Neutrophil (primary cell): ENCODE measurements at regions not wholly inside any gene's neighbourhood (a gene's known extent, or its start where the extent isn't known, plus 50 kb on each side); places are given as distances from the start of the nearest gene placed in this dataset.
"Not testable (repeated sequence)": the region's sequence is repeated elsewhere in the genome, so short reads cannot be mapped to it uniquely, and the experiment has no call there.

Experiments used
- H3K27ac ChIP-seq: fragments of 200-600 bp; sonication (generic); 2 replicates; pipeline ENCODE4 v1.5.1; 2016; ENCODE audit warnings: mild to moderate bottlenecking, moderate library complexity
- H3K27me3 ChIP-seq: fragments of 200-600 bp; sonication (generic); 2 replicates; pipeline ENCODE4 v1.6.0; 2016; ENCODE audit warnings: mild to moderate bottlenecking
- H3K36me3 ChIP-seq: fragments of 200-600 bp; sonication (generic); 2 replicates; pipeline ENCODE4 v1.5.1; 2017
- H3K4me1 ChIP-seq, 2 experiments: fragments of 200-600 bp in 1 of 2; sonication (generic) in 1 of 2; 1 replicate in 1 of 2; 2 replicates in 1 of 2; pipeline versions ENCODE4 v1.5.1 to v1.6.1; 2013 to 2016; ENCODE audit warnings: low read depth in 1 of 2, low read length in 1 of 2, mild to moderate bottlenecking in 1 of 2, moderate library complexity in 1 of 2; ENCODE audit not compliant: control insufficient read depth in 1 of 2, insufficient read depth in 1 of 2
- H3K4me3 ChIP-seq, 2 experiments: fragments of 200-600 bp in 1 of 2; sonication (generic) in 1 of 2; 1 replicate in 1 of 2; 2 replicates in 1 of 2; pipeline ENCODE4 v1.5.1; 2013 to 2016; ENCODE audit warnings: low read depth in 1 of 2, low read length in 1 of 2, mild to moderate bottlenecking in 1 of 2, moderate library complexity in 1 of 2
- H3K9me3 ChIP-seq: fragments of 200-600 bp; sonication (generic); 2 replicates; pipeline ENCODE4 v1.5.1; 2016
- CTCF ChIP-seq: fragments of 200-600 bp; sonication (generic); IDR thresholded peaks from 2 replicates; pipeline ENCODE4 v1.5.1; 2016; ENCODE audit warnings: antibody characterized with exemption

DNA sequence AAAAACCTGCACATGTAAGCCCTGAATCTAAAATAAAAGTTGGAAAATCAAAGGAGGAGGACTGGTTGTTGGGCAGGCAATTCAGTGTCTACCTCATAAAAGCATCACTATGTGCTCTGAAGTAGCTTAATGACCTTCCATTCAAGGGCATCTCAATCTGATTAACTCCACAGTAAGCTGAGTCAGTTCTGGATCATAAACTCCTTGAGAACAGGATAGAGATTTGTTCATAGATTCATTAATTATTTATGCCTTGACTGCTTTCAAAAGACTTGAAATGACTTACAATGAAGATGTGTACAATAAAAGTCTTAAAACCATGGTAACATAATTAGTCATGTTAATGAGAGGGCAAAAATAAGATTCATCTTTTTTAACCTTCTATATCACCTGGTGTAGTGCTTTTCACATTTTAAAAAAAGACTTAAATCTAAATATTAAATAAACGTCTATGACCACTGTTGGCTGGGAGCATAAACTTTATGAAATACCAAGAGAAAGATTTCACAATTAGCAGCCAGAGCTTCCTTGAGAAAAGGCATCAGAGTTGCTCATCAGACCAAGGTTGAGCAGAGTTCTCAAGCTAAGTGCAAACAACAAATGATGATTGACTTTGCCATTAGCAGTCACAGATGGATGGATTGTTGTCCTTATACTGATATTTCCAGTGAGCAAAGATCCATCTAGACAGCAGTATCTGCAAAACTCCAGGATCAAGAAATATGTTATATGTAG, 237.3 kb upstream of the THUMPD2 start:
- Histone ChIP-seq H3K4me1 (no peaks in the 10 kb centered on the region), H3K36me3 (no peaks in the 10 kb centered on the region), H3K4me3 (no peak overlapping the region), H3K9me3 (no peaks in the 10 kb centered on the region), H3K27ac (no peak overlapping the region), H3K27me3 (no peaks in the 10 kb centered on the region)
- no peak for TF ChIP-seq CTCF

DNA sequence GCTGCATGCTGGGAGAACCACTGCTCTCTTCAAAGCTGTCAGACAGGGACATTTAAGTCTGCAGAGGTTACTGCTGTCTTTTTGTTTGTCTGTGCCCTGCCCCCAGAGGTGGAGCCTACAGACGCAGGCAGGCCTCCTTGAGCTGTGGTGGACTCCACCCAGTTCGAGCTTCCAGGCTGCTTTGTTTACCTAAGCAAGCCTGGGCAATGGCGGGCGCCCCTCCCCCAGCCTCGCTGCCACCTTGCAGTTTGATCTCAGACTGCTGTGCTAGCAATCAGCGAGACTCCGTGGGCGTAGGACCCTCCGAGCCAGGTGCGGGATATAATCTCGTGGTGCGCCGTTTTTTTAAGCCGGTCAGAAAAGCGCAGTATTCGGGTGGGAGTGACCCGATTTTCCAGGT, 234.9 kb upstream of the THUMPD2 start:
- not testable (repeated sequence) for H3K27ac ChIP-seq, H3K27me3 ChIP-seq, H3K4me1 ChIP-seq, H3K36me3 ChIP-seq, H3K4me3 ChIP-seq, H3K9me3 ChIP-seq

- Histone ChIP-seq H3K4me3 (no peak overlapping the region), H3K27ac (no peak overlapping the region), H3K9me3 (no peaks in the 10 kb centered on the region), H3K27me3 (no peaks in the 10 kb centered on the region), H3K36me3 (no peaks in the 10 kb centered on the region), H3K4me1 (no peaks in the 10 kb centered on the region)
- no peak for TF ChIP-seq CTCF
Observed at GRCh38 chr2:40004336-40004735, 225.3 kb upstream of the THUMPD2 start.

DNA sequence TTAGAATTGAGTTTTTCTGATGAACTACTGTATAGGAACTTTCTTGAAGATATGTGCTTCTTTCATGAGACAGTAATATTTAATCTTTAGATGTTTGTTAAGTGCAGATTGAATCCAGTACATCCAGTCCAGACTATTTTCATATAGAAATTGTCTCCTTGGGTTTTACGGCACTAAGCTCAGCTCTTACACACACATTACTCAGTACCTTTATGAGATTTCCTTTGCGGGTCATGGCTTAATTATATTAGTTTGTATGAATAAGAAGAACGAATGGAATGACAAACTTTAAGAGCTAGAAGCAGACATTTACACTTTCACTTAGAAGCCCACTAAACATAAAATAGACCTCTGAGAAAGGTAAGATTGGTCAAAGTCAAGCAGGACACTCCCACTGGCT, 223.3 kb upstream of the THUMPD2 start:
- Histone ChIP-seq H3K9me3 (no peaks in the 10 kb centered on the region), H3K4me3 (no peak overlapping the region), H3K36me3 (no peaks in the 10 kb centered on the region), H3K27me3 (no peaks in the 10 kb centered on the region), H3K4me1 (no peaks in the 10 kb centered on the region), H3K27ac (no peak overlapping the region)
- no peak for TF ChIP-seq CTCF

- Histone ChIP-seq H3K4me1 (no peaks in the 10 kb centered on the region), H3K4me3 (no peak overlapping the region), H3K36me3 (no peaks in the 10 kb centered on the region), H3K27me3 (no peaks in the 10 kb centered on the region), H3K9me3 (no peaks in the 10 kb centered on the region), H3K27ac (no peak overlapping the region)
- TF ChIP-seq CTCF = no peak
Observed at GRCh38 chr2:39999864-40000263, 220.8 kb upstream of the THUMPD2 start.

- Histone ChIP-seq H3K36me3 (no peaks in the 10 kb centered on the region), H3K27me3 (no peaks in the 10 kb centered on the region), H3K4me1 (no peaks in the 10 kb centered on the region), H3K4me3 (no peak overlapping the region), H3K27ac (no peak overlapping the region), H3K9me3 (no peaks in the 10 kb centered on the region)
- no peak for TF ChIP-seq CTCF
Observed at GRCh38 chr2:39998617-39999016, 219.6 kb upstream of the THUMPD2 start.
